ENCODE measurements at regions not wholly inside any gene's neighbourhood (a gene's known extent, or its start where the extent isn't known, plus 50 kb on each side); places are given as distances from the start of the nearest gene placed in this dataset.

- no peak for TF ChIP-seq CTCF (IDR thresholded peaks at IDR 0.05)
- TF ChIP-seq EP300 (IDR thresholded peaks at IDR 0.05): no peak
- TF ChIP-seq POLR2A (IDR thresholded peaks at IDR 0.05): no peak
Observed at GRCh38 chr9:7579351-7579750, 220.2 kb downstream of the DMAC1 start.
